Suprapubic skin (tissue), 3 donors: ENCODE measurements at regions not wholly inside any gene's neighbourhood (a gene's known extent, or its start where the extent isn't known, plus 50 kb on each side); places are given as distances from the start of the nearest gene placed in this dataset.

Experiments
- POLR2AphosphoS5 ChIP-seq, 3 donors: sonication (generic); formaldehyde crosslinking; IDR thresholded peaks; one replicate each; pipeline ENCODE4 v1.6.1; 2017; ENCODE audit warnings: antibody characterized with exemption in 3 of 3
- TF ChIP-seq, protein P1 (sequence below), 2 donors: fragments of 200-600 bp in 1 of 2; fragments of 450-650 bp in 1 of 2; sonication (generic) in 1 of 2; IDR thresholded peaks; one replicate each; pipeline ENCODE4 v1.5.1; 2016 to 2019; ENCODE audit warnings: antibody characterized with exemption in 2 of 2, mild to moderate bottlenecking in 1 of 2, moderate library complexity in 1 of 2

DNA sequence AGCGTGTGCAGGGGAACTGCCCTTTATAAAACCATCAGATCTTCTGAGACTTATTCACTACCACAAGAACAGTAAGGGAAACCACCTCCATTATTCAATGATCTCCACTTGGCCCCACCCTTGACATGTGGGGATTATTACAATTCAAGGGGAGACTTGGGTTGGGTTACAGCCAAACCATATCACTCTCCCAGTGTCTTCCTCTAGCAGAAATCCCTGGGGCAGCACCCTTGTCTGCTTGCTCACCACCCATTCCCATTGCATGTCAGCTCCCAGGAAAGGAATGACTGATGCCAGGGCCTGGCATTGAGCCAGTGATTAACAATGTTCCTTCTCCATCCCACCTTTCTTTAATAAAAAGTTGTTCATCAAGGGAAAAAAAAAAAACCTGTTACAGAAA, 199.0 kb downstream of the IRX1 start:
- TF ChIP-seq POLR2AphosphoS5 (IDR thresholded peaks at IDR 0.05) = no peak
- TF ChIP-seq, protein P1, sequence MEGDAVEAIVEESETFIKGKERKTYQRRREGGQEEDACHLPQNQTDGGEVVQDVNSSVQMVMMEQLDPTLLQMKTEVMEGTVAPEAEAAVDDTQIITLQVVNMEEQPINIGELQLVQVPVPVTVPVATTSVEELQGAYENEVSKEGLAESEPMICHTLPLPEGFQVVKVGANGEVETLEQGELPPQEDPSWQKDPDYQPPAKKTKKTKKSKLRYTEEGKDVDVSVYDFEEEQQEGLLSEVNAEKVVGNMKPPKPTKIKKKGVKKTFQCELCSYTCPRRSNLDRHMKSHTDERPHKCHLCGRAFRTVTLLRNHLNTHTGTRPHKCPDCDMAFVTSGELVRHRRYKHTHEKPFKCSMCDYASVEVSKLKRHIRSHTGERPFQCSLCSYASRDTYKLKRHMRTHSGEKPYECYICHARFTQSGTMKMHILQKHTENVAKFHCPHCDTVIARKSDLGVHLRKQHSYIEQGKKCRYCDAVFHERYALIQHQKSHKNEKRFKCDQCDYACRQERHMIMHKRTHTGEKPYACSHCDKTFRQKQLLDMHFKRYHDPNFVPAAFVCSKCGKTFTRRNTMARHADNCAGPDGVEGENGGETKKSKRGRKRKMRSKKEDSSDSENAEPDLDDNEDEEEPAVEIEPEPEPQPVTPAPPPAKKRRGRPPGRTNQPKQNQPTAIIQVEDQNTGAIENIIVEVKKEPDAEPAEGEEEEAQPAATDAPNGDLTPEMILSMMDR (IDR thresholded peaks at IDR 0.05) = no peak
